ENCODE measurements at regions not wholly inside any gene's neighbourhood (a gene's known extent, or its start where the extent isn't known, plus 50 kb on each side); places are given as distances from the start of the nearest gene placed in this dataset.

GRCh38 chr17:70825321-70826125 is 656.2 kb downstream of the KCNJ2 start:
- no peak for DNase-seq

- no peak for DNase-seq
Observed at GRCh38 chr17:70829876-70830275, 660.5 kb downstream of the KCNJ2 start.

- no peak for DNase-seq
Observed at GRCh38 chr17:70834039-70834438, 664.7 kb downstream of the KCNJ2 start.

GRCh38 chr17:70848785-70849184 is 679.5 kb downstream of the KCNJ2 start:
- no peak for DNase-seq

- DNase-seq, result no peak
Observed at GRCh38 chr17:70855401-70856054, 686.2 kb downstream of the KCNJ2 start.

GRCh38 chr17:70857351-70857750 is 688.0 kb downstream of the KCNJ2 start:
- no peak for DNase-seq

GRCh38 chr17:70859829-70860228 is 690.5 kb downstream of the KCNJ2 start:
- DNase-seq, result no peak

GRCh38 chr17:70862295-70862694 is 693.0 kb downstream of the KCNJ2 start:
- no peak for DNase-seq

GRCh38 chr17:70863436-70864248 is 694.3 kb downstream of the KCNJ2 start:
- no peak for DNase-seq

GRCh38 chr17:70865993-70866804 is 696.9 kb downstream of the KCNJ2 start:
- DNase-seq, result no peak

GRCh38 chr17:70868149-70868548 is 698.8 kb downstream of the KCNJ2 start:
- DNase-seq, result no peak

GRCh38 chr17:70869402-70870085 is 700.2 kb downstream of the KCNJ2 start:
- DNase-seq, result no peak

GRCh38 chr17:70871180-70871818 is 702.0 kb downstream of the KCNJ2 start:
- DNase-seq, result no peak

GRCh38 chr17:70872103-70872502 is 702.8 kb downstream of the KCNJ2 start:
- no peak for DNase-seq

- DNase-seq, result no peak
Observed at GRCh38 chr17:70875729-70876310, 706.5 kb downstream of the KCNJ2 start.

GRCh38 chr17:70878879-70879278 is 709.5 kb downstream of the KCNJ2 start:
- no peak for DNase-seq

GRCh38 chr17:70879401-70879800 is 710.1 kb downstream of the KCNJ2 start:
- DNase-seq, result no peak

GRCh38 chr17:70881093-70881492 is 711.8 kb downstream of the KCNJ2 start:
- no peak for DNase-seq

- DNase-seq, result no peak
Observed at GRCh38 chr17:70882504-70882903, 713.2 kb downstream of the KCNJ2 start.

- DNase-seq, result no peak
Observed at GRCh38 chr17:70886648-70887047, 717.3 kb downstream of the KCNJ2 start.

- no peak for DNase-seq
Observed at GRCh38 chr17:70888324-70888723, 719.0 kb downstream of the KCNJ2 start.
